ENCODE measurements at regions not wholly inside any gene's neighbourhood (a gene's known extent, or its start where the extent isn't known, plus 50 kb on each side); places are given as distances from the start of the nearest gene placed in this dataset.

DNA sequence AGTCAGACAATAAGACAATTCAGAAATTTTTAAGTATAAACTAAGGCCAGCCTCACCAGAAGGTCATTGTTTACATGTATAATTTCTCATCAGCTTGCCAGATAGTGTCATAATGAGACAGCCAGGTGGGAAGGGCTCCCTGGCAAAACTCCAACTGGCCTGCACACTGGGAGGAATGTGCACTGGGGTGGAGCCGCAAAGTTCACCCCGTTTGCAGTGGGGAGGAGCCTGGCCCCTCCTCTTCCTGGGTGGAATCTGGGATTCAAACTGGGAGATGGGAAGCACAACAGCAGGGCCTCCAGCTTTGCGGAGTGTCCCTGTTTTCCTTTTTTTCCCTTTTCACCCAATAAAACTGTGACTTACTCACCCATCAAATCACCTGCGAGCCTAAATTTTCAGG, 329.9 kb downstream of the SMARCA1 start:
- TF ChIP-seq, protein P1, sequence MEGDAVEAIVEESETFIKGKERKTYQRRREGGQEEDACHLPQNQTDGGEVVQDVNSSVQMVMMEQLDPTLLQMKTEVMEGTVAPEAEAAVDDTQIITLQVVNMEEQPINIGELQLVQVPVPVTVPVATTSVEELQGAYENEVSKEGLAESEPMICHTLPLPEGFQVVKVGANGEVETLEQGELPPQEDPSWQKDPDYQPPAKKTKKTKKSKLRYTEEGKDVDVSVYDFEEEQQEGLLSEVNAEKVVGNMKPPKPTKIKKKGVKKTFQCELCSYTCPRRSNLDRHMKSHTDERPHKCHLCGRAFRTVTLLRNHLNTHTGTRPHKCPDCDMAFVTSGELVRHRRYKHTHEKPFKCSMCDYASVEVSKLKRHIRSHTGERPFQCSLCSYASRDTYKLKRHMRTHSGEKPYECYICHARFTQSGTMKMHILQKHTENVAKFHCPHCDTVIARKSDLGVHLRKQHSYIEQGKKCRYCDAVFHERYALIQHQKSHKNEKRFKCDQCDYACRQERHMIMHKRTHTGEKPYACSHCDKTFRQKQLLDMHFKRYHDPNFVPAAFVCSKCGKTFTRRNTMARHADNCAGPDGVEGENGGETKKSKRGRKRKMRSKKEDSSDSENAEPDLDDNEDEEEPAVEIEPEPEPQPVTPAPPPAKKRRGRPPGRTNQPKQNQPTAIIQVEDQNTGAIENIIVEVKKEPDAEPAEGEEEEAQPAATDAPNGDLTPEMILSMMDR (IDR thresholded peaks at IDR 0.05; ENCODE audit: poor library complexity): no peak
- no peak for TF ChIP-seq EZH2phosphoT487 (IDR thresholded peaks at IDR 0.05; ENCODE audit: low read depth, severe bottlenecking, unreplicated experiment)

Data from hepatocyte (in vitro differentiated cells).